HepG2 (cell line): ENCODE measurements at regions not wholly inside any gene's neighbourhood (a gene's known extent, or its start where the extent isn't known, plus 50 kb on each side); places are given as distances from the start of the nearest gene placed in this dataset.

Source experiments
- CTCF ChIP-seq: sonication (generic); formaldehyde crosslinking; IDR thresholded peaks from 2 replicates; pipeline ENCODE4 v1.5.0; 2020; ENCODE audit warnings: mild to moderate bottlenecking, missing genetic modification reagents, moderate library complexity
- HNRNPLL ChIP-seq: fragments of 200-400 bp; formaldehyde crosslinking; IDR thresholded peaks from 2 replicates; pipeline ENCODE4 v1.6.1; 2017; ENCODE audit warnings: mild to moderate bottlenecking, low read depth, low read length; ENCODE audit not compliant: poor library complexity, severe bottlenecking
- MAFK ChIP-seq, 2 experiments: IDR thresholded peaks in 1 of 2; conservative IDR thresholded peaks in 1 of 2; 2 replicates each; pipeline ENCODE4 v1.6.1; 2011; ENCODE audit warnings: improper control_type of control experiment in 2 of 2, low read length in 2 of 2
- POLR2AphosphoS5 ChIP-seq: IDR thresholded peaks from 2 replicates; pipeline ENCODE4 v1.6.1; 2012; ENCODE audit warnings: low read depth, low read length
- RXRA ChIP-seq: sonication (generic); formaldehyde crosslinking; IDR thresholded peaks from 2 replicates; pipeline ENCODE4 v1.5.1; 2020; ENCODE audit warnings: missing genetic modification reagents
- STAT6 ChIP-seq: sonication (generic); formaldehyde crosslinking; IDR thresholded peaks from 2 replicates; pipeline ENCODE4 v1.4.0; 2020; ENCODE audit warnings: missing genetic modification reagents, mild to moderate bottlenecking, borderline replicate concordance

GRCh38 chr13:104310861-104311260, 1244.6 kb upstream of the SLC10A2 start:
- no peak for TF ChIP-seq HNRNPLL
- no peak for TF ChIP-seq RXRA
- no peak for TF ChIP-seq CTCF (CRISPR knock-in tag)
- TF ChIP-seq STAT6 (CRISPR knock-in tag) = no peak
- TF ChIP-seq POLR2AphosphoS5 = no peak
- TF ChIP-seq MAFK (conservative IDR thresholded peaks at IDR 0.05 in 1 of 2, IDR thresholded peaks at IDR 0.05 in 1 of 2; ENCODE audit: low read length in 2 of 2) = no peak
